H1 (cell line): ENCODE measurements at regions not wholly inside any gene's neighbourhood (a gene's known extent, or its start where the extent isn't known, plus 50 kb on each side); places are given as distances from the start of the nearest gene placed in this dataset.

Experiments
- CTCF ChIA-PET: fragments of 300-600 bp; sonication (Branson Sonifier 250); formaldehyde crosslinking; loops from one replicate; lab custom pipeline; 2021; ENCODE audit not compliant: partially characterized antibody; lab: Charles Lee
- POLR2A ChIA-PET: fragments of 300-600 bp; sonication (Branson Sonifier 250); formaldehyde crosslinking; loops from one replicate; lab custom pipeline; 2021; ENCODE audit warnings: inconsistent platforms; ENCODE audit not compliant: partially characterized antibody; lab: Charles Lee
- DNase-seq, 2 experiments: peaks; one replicate each; pipeline versions ENCODE4 v3.0.0 to v3.0.0-alpha.2; 2010 to 2022; ENCODE audit warnings: low spot score in 2 of 2, low read depth in 1 of 2, mixed read lengths in 1 of 2
- FAIRE-seq: peaks from 2 replicates; lab custom pipeline; 2011; peaks lifted over from hg19 to GRCh38; lab: Jason Lieb, UNC
- H2AFZ ChIP-seq: 2 replicates; pipeline ENCODE4 v1.8.1; 2012; ENCODE audit warnings: low read length, inconsistent platforms
- H2AK5ac ChIP-seq: 2 replicates; pipeline ENCODE4 v1.6.1; 2013; ENCODE audit warnings: low read depth, low read length
- H2BK120ac ChIP-seq: replicated peaks from 2 replicates; pipeline ENCODE3; 2013; ENCODE audit warnings: low read depth, low read length, inconsistent platforms
- H2BK12ac ChIP-seq: 2 replicates; pipeline ENCODE4 v1.6.1; 2013; ENCODE audit warnings: low read depth, low read length
- H2BK15ac ChIP-seq: 2 replicates; pipeline ENCODE4 v1.6.1; 2013; ENCODE audit warnings: low read length
- H2BK20ac ChIP-seq: 2 replicates; pipeline ENCODE4 v1.6.1; 2013; ENCODE audit warnings: low read length
- H2BK5ac ChIP-seq: 2 replicates; pipeline ENCODE4 v1.6.1; 2013; ENCODE audit warnings: low read depth, low read length
- H3K14ac ChIP-seq: 2 replicates; pipeline ENCODE4 v1.6.1; 2013; ENCODE audit warnings: inconsistent platforms; ENCODE audit not compliant: insufficient read length
- H3K18ac ChIP-seq: 2 replicates; pipeline ENCODE4 v1.6.1; 2013; ENCODE audit warnings: low read length; ENCODE audit errors: extremely low read depth
- H3K23ac ChIP-seq: 2 replicates; pipeline ENCODE4 v1.6.1; 2013; ENCODE audit warnings: inconsistent platforms; ENCODE audit not compliant: insufficient read length
- H3K23me2 ChIP-seq: 2 replicates; pipeline ENCODE4 v1.6.1; 2013; ENCODE audit warnings: low read depth, low read length
- H3K27ac ChIP-seq: 2 replicates; pipeline ENCODE4 v1.6.1; 2011; ENCODE audit warnings: low read depth, low read length, inconsistent platforms
- H3K27me3 ChIP-seq, 4 experiments: replicated peaks in 1 of 4; 1 replicate in 1 of 4; 2 replicates in 3 of 4; pipeline versions ENCODE4 v1.6.1 to v1.8.1; 2011 to 2013; ENCODE audit warnings: low read length in 3 of 4, mild to moderate bottlenecking in 3 of 4, inconsistent platforms in 2 of 4, mixed read lengths in 2 of 4, moderate library complexity in 1 of 4; ENCODE audit not compliant: control insufficient read depth in 3 of 4, insufficient read depth in 3 of 4; ENCODE audit errors: extremely low read depth in 1 of 4
- H3K36me3 ChIP-seq, 4 experiments: 2 replicates each; pipeline versions ENCODE4 v1.6.1 to v1.8.1; 2011 to 2013; ENCODE audit warnings: mild to moderate bottlenecking in 4 of 4, low read length in 3 of 4, moderate library complexity in 2 of 4, control low read depth in 1 of 4, inconsistent platforms in 1 of 4; ENCODE audit not compliant: insufficient read depth in 4 of 4, control insufficient read depth in 2 of 4
- H3K4ac ChIP-seq: replicated peaks from 2 replicates; pipeline ENCODE3; 2013; ENCODE audit warnings: low read length, low read depth, mixed read lengths, inconsistent platforms; ENCODE audit not compliant: insufficient read length
- H3K4me1 ChIP-seq, 4 experiments: replicated peaks in 1 of 4; 1 replicate in 1 of 4; 2 replicates in 3 of 4; pipeline versions ENCODE4 v1.6.1 to v1.8.1; 2011 to 2013; ENCODE audit warnings: low read length in 3 of 4, inconsistent platforms in 2 of 4, mixed read lengths in 1 of 4; ENCODE audit not compliant: insufficient read depth in 4 of 4, control insufficient read depth in 3 of 4
- H3K4me2 ChIP-seq, 2 experiments: 2 replicates each; pipeline versions ENCODE4 v1.6.1 to v1.8.1; 2011 to 2013; ENCODE audit warnings: low read depth in 2 of 2, low read length in 2 of 2, control low read depth in 1 of 2, inconsistent platforms in 1 of 2, mild to moderate bottlenecking in 1 of 2; ENCODE audit not compliant: insufficient read depth in 1 of 2
- H3K4me3 ChIP-seq, 4 experiments: fragments of 200-600, 300-600 bp in 1 of 4; sonication (generic), shearing (Covaris generic), sonication (Bioruptor Twin) in 1 of 4; 2 replicates each; pipeline versions ENCODE4 v1.5.1 to v1.8.1; 2011 to 2016; ENCODE audit warnings: low read length in 4 of 4, low read depth in 3 of 4, control low read depth in 2 of 4, inconsistent platforms in 2 of 4, mild to moderate bottlenecking in 2 of 4, mixed read lengths in 1 of 4, moderate library complexity in 1 of 4; ENCODE audit not compliant: insufficient read depth in 2 of 4; ENCODE audit errors: extremely low read depth in 1 of 4
- H3K56ac ChIP-seq: replicated peaks from 2 replicates; pipeline ENCODE3; 2013; ENCODE audit warnings: low read depth, mild to moderate bottlenecking, mixed read lengths, low read length, inconsistent platforms; ENCODE audit not compliant: insufficient read length
- H3K79me1 ChIP-seq: 2 replicates; pipeline ENCODE4 v1.6.1; 2013; ENCODE audit warnings: low read depth, low read length, control low read depth
- H3K79me2 ChIP-seq, 2 experiments: 2 replicates each; pipeline versions ENCODE4 v1.6.1 to v1.8.1; 2012 to 2013; ENCODE audit warnings: low read length in 2 of 2, mild to moderate bottlenecking in 2 of 2, inconsistent platforms in 1 of 2; ENCODE audit not compliant: insufficient read depth in 2 of 2, control insufficient read depth in 1 of 2
- H3K9ac ChIP-seq, 4 experiments: replicated peaks in 1 of 4; 1 replicate in 1 of 4; 2 replicates in 3 of 4; pipeline versions ENCODE4 v1.6.1 to v1.8.1; 2011 to 2013; ENCODE audit warnings: low read depth in 3 of 4, low read length in 3 of 4, control low read depth in 2 of 4, mild to moderate bottlenecking in 2 of 4, moderate library complexity in 2 of 4, inconsistent platforms in 1 of 4; ENCODE audit errors: extremely low read depth in 1 of 4
- H3K9me3 ChIP-seq, 2 experiments: 2 replicates each; pipeline versions ENCODE4 v1.6.1 to v1.8.1; 2012 to 2013; ENCODE audit warnings: mild to moderate bottlenecking in 2 of 2, moderate library complexity in 2 of 2, control low read depth in 1 of 2, inconsistent platforms in 1 of 2, low read depth in 1 of 2, low read length in 1 of 2, mixed read lengths in 1 of 2; ENCODE audit not compliant: insufficient read depth in 2 of 2
- H4K20me1 ChIP-seq, 2 experiments: replicated peaks in 1 of 2; 2 replicates each; pipeline versions ENCODE3 to v1.8.1; 2011 to 2013; ENCODE audit warnings: inconsistent platforms in 2 of 2, low read length in 2 of 2, mild to moderate bottlenecking in 1 of 2; ENCODE audit not compliant: insufficient read depth in 2 of 2, control insufficient read depth in 1 of 2
- H4K5ac ChIP-seq: 2 replicates; pipeline ENCODE4 v1.6.1; 2013; ENCODE audit warnings: low read length, low read depth, mixed read lengths, inconsistent platforms; ENCODE audit not compliant: insufficient read length
- H4K8ac ChIP-seq: 2 replicates; pipeline ENCODE4 v1.8.0; 2013; ENCODE audit warnings: mild to moderate bottlenecking, moderate library complexity, low read length, inconsistent platforms; ENCODE audit not compliant: insufficient read depth; ENCODE audit errors: extremely low read depth
- H4K91ac ChIP-seq: replicated peaks from 2 replicates; pipeline ENCODE3; 2013; ENCODE audit warnings: low read length, mixed read lengths, inconsistent platforms; ENCODE audit not compliant: insufficient read length
- EP300 ChIP-seq, 2 experiments: IDR thresholded peaks; 1 replicate in 1 of 2; 2 replicates in 1 of 2; pipeline ENCODE4 v1.6.1; 2011 to 2012; ENCODE audit warnings: low read depth in 2 of 2, low read length in 2 of 2, mild to moderate bottlenecking in 2 of 2, borderline replicate concordance in 1 of 2, inconsistent platforms in 1 of 2, moderate library complexity in 1 of 2
- GABPA ChIP-seq: IDR thresholded peaks from 2 replicates; pipeline ENCODE4 v1.6.1; 2011; ENCODE audit warnings: mild to moderate bottlenecking, low read length, moderate library complexity, borderline replicate concordance; ENCODE audit not compliant: insufficient read depth
- HDAC2 ChIP-seq, 2 experiments: fragments of 300-600 bp in 1 of 2; sonication (generic) in 1 of 2; IDR thresholded peaks; 2 replicates each; pipeline ENCODE4 v1.6.1; 2011 to 2012; ENCODE audit warnings: low read depth in 2 of 2, low read length in 2 of 2, mild to moderate bottlenecking in 2 of 2, moderate library complexity in 2 of 2, borderline replicate concordance in 1 of 2, inconsistent platforms in 1 of 2
- MAX ChIP-seq: IDR thresholded peaks from 2 replicates; pipeline ENCODE4 v1.6.1; 2012; ENCODE audit warnings: inconsistent platforms
- PHF8 ChIP-seq: fragments of 200-600 bp; sonication (generic); conservative IDR thresholded peaks from 2 replicates; pipeline ENCODE4 v1.7.1; 2012; ENCODE audit warnings: low read depth, mild to moderate bottlenecking, inconsistent platforms, low read length, moderate library complexity
- POLR2A ChIP-seq, 2 experiments: IDR thresholded peaks; 1 replicate in 1 of 2; 2 replicates in 1 of 2; pipeline ENCODE4 v1.6.1; 2011; ENCODE audit warnings: low read depth in 2 of 2, low read length in 2 of 2, mild to moderate bottlenecking in 2 of 2; ENCODE audit errors: control extremely low read depth in 1 of 2
- SP1 ChIP-seq: IDR thresholded peaks from 2 replicates; pipeline ENCODE4 v1.6.1; 2011; ENCODE audit warnings: low read depth, low read length
- SUZ12 ChIP-seq: fragments of 200-600 bp; sonication (generic); IDR thresholded peaks from 2 replicates; pipeline ENCODE4 v1.6.1; 2012; ENCODE audit warnings: mild to moderate bottlenecking, inconsistent platforms, low read length, moderate library complexity, mixed read lengths
- YY1 ChIP-seq: IDR thresholded peaks from 2 replicates; pipeline ENCODE4 v1.6.1; 2011; ENCODE audit warnings: low read depth, mild to moderate bottlenecking, low read length
- WGBS, 2 experiments: shearing (Covaris generic) in 1 of 2; methylation state at CpG; one replicate each; pipeline versions ENCODE4 v1.1.6 to v1.1.7; 2013 to 2015; ENCODE audit warnings: low lambda C conversion rate in 2 of 2, mixed read lengths in 2 of 2, inconsistent platforms in 1 of 2, low coverage in 1 of 2, missing lambda C conversion rate in 1 of 2; ENCODE audit not compliant: insufficient replicate concordance in 2 of 2, insufficient coverage in 1 of 2, insufficient read length in 1 of 2; ENCODE audit errors: extremely low coverage in 1 of 2, missing lambda C conversion rate in 1 of 2; 5-methylcytosine and 5-hydroxymethylcytosine counted together
- TF ChIP-seq, protein P1 (sequence below): IDR thresholded peaks from 2 replicates; pipeline ENCODE4 v1.6.1; 2011; ENCODE audit warnings: low read depth, mild to moderate bottlenecking, low read length; ENCODE audit not compliant: insufficient read depth
- TF ChIP-seq, protein P2 (sequence below), 3 experiments: IDR thresholded peaks; 1 replicate in 2 of 3; 2 replicates in 1 of 3; pipeline versions ENCODE4 v1.5.1 to v1.6.1; 2011; ENCODE audit warnings: low read length in 3 of 3, mild to moderate bottlenecking in 3 of 3, inconsistent platforms in 2 of 3, low read depth in 1 of 3, moderate library complexity in 1 of 3; ENCODE audit not compliant: insufficient read depth in 1 of 3; ENCODE audit errors: control extremely low read depth in 1 of 3

GRCh38 chr5:51468196-51468595 is 84.9 kb downstream of the ISL1 start:
- 92% methylated on average over 2 of the region's 2 CpGs; no CpG with 5 or more reads in 1 of the 2 experiments for WGBS, 2 experiments
- POLR2A ChIA-PET = no interaction called here
- H3K23me2 ChIP-seq = no peaks in the 10 kb centered on the region
- no peak for TF ChIP-seq HDAC2 (IDR thresholded peaks at IDR 0.05; ENCODE audit: borderline replicate concordance in 1 of 2, low read depth in 2 of 2, low read length in 2 of 2)
- no peak for TF ChIP-seq SP1
- TF ChIP-seq SUZ12 = no peak
- TF ChIP-seq, protein P1, sequence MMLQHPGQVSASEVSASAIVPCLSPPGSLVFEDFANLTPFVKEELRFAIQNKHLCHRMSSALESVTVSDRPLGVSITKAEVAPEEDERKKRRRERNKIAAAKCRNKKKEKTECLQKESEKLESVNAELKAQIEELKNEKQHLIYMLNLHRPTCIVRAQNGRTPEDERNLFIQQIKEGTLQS = no peak
- no peak for TF ChIP-seq EP300 (IDR thresholded peaks at IDR 0.05; ENCODE audit: borderline replicate concordance in 1 of 2, low read depth in 2 of 2, low read length in 2 of 2)
- no peak for TF ChIP-seq MAX
- TF ChIP-seq YY1 = no peak
- TF ChIP-seq, protein P2, sequence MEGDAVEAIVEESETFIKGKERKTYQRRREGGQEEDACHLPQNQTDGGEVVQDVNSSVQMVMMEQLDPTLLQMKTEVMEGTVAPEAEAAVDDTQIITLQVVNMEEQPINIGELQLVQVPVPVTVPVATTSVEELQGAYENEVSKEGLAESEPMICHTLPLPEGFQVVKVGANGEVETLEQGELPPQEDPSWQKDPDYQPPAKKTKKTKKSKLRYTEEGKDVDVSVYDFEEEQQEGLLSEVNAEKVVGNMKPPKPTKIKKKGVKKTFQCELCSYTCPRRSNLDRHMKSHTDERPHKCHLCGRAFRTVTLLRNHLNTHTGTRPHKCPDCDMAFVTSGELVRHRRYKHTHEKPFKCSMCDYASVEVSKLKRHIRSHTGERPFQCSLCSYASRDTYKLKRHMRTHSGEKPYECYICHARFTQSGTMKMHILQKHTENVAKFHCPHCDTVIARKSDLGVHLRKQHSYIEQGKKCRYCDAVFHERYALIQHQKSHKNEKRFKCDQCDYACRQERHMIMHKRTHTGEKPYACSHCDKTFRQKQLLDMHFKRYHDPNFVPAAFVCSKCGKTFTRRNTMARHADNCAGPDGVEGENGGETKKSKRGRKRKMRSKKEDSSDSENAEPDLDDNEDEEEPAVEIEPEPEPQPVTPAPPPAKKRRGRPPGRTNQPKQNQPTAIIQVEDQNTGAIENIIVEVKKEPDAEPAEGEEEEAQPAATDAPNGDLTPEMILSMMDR (IDR thresholded peaks at IDR 0.05; ENCODE audit: control extremely low read depth in 1 of 3, insufficient read depth in 1 of 3, low read depth in 1 of 3, low read length in 3 of 3) = peak in 1 of 3 experiments; percentile 33; a peak in 1 of 4 replicates
- TF ChIP-seq POLR2A (IDR thresholded peaks at IDR 0.05; ENCODE audit: control extremely low read depth in 1 of 2, low read depth in 2 of 2, low read length in 2 of 2) = no peak
- TF ChIP-seq GABPA = no peak
- TF ChIP-seq PHF8 = no peak

More at GRCh38 chr5:51468196-51468595, 84.9 kb downstream of the ISL1 start:
- no peak overlapping the region for H3K18ac ChIP-seq
- no peak overlapping the region for H3K4me2 ChIP-seq
- H3K9me3 ChIP-seq = no peaks in the 10 kb centered on the region
- H3K14ac ChIP-seq = no peak overlapping the region
- DNase-seq (no peak), FAIRE-seq (no peak)
- H4K8ac ChIP-seq = no peak overlapping the region
- no peak overlapping the region for H3K27ac ChIP-seq
- H2BK20ac ChIP-seq = no peak overlapping the region
- no peaks in the 10 kb centered on the region for H3K79me2 ChIP-seq
- H2BK15ac ChIP-seq = no peak overlapping the region
- H3K27me3 ChIP-seq = no peaks in the 10 kb centered on the region
- no peak overlapping the region for H2BK12ac ChIP-seq
- no peaks in the 10 kb centered on the region for H3K4me1 ChIP-seq
- no peak overlapping the region for H2BK5ac ChIP-seq
- CTCF ChIA-PET = interaction anchor here (0.5 to 1.1 kb wide), 4 partner anchors 9 to 363 kb away, joined by 3 to 4 read pairs (median 3); no protein-coding TSS in a partner anchor
- no peak overlapping the region for H3K4me3 ChIP-seq
- no peaks in the 10 kb centered on the region for H3K79me1 ChIP-seq
- no peaks in the 10 kb centered on the region for H3K36me3 ChIP-seq
- H4K91ac ChIP-seq = no peak overlapping the region
- no peak overlapping the region for H4K5ac ChIP-seq
- H3K23ac ChIP-seq = no peak overlapping the region
- H3K4ac ChIP-seq = no peak overlapping the region
- H2AFZ ChIP-seq = 0 out of 2 replicates have a peak overlapping the region, but pooled peaks have one; percentile 7
- H2BK120ac ChIP-seq = no peak overlapping the region
- no peak overlapping the region for H3K9ac ChIP-seq
- no peaks in the 10 kb centered on the region for H4K20me1 ChIP-seq
- no peak overlapping the region for H2AK5ac ChIP-seq
- H3K56ac ChIP-seq = no peak overlapping the region
